GM21447 (cell line): ENCODE measurements at regions not wholly inside any gene's neighbourhood (a gene's known extent, or its start where the extent isn't known, plus 50 kb on each side); places are given as distances from the start of the nearest gene placed in this dataset.
"Not testable (repeated sequence)": the region's sequence is repeated elsewhere in the genome, so short reads cannot be mapped to it uniquely, and the experiment has no call there.

ENCODE experiments used
- ATAC-seq: cut with Tn5 transposase; IDR thresholded peaks from one replicate; pipeline ENCODE4 v1.9.1; 2021; ENCODE audit not compliant: unreplicated experiment

- ATAC-seq = no peak
Measured at GRCh38 chrX:148259990-148260389, 240.4 kb upstream of the AFF2 start.

DNA sequence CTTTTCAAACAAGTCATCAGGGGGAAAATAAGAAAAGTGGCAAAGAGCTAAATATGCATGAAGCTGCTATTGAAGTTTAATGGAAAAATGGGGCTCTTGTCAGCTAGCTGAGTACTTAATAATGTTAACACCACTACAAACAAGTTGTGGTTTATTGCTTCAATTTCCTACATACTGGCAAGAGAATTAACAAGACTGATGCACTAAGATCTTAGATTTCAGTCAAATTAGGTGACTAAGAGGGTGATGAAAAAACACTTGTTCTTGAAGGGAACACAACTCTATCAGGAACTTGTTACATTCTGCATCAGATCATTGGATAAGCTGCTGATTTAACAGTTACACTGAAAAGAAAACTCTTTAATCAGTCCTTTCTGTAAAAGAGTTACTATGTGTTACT, 234.6 kb upstream of the AFF2 start:
- ATAC-seq = no peak

- no peak for ATAC-seq
Measured at GRCh38 chrX:148268673-148269072, 231.7 kb upstream of the AFF2 start.

- ATAC-seq = no peak
Measured at GRCh38 chrX:148269513-148269912, 230.9 kb upstream of the AFF2 start.

GRCh38 chrX:148270499-148270898, 229.9 kb upstream of the AFF2 start:
- ATAC-seq = no peak

DNA sequence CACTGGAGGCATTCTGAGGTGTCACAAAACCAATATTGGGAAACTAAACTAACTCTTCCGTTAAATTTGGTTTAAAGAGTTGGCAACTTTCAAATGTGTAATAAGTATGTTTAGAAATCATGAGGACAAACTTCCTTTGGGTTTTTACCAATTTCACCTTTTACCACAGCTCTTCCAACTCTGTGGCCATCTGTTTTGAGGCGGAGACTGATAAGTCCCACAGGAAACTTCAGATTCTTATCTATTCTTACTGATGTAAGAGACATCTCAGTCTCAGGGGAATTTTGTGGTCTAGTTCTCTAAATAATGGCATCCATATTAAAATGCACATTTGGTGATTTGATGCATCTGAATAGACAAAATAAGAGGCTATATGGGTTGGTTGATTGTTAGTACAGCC, 229.2 kb upstream of the AFF2 start:
- no peak for ATAC-seq

- no peak for ATAC-seq
Measured at GRCh38 chrX:148281920-148282319, 218.5 kb upstream of the AFF2 start.

DNA sequence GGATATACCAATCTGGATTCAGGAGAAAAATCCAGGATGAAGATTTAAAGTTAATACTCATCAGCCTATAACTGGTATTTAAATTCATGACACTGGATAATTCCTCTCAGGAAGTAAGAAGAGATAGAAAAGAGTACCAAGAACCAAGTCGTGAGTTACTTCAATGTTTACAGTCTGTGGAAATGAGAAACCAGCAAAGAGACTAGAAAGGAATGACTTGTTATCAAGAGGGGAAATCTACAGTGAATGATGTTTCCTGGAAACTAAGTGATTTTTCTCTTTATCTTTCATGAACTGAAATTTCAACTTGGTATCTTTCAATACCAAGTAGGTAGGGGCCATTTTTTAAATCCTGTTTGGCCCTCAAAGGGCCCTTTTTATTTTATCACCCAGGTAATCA, 217.9 kb upstream of the AFF2 start:
- no peak for ATAC-seq

DNA sequence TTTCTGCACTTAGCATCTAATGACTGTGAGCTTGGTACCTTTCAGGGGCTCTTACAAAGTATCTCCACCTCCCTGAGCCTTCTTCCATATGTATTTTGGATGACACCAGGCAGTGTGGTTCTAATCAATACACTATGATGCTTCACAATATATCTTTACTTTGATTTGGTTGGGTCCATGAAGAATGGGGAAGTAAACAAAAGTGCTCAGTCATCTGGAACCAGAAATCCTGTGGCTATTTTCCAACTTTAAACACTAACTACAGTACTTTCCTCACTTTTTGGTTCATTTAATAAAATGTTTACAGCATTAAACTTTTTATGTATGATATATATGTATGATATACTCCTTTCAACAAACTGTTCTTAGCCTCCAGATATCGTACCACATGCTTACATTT, 216.4 kb upstream of the AFF2 start:
- ATAC-seq = no peak

DNA sequence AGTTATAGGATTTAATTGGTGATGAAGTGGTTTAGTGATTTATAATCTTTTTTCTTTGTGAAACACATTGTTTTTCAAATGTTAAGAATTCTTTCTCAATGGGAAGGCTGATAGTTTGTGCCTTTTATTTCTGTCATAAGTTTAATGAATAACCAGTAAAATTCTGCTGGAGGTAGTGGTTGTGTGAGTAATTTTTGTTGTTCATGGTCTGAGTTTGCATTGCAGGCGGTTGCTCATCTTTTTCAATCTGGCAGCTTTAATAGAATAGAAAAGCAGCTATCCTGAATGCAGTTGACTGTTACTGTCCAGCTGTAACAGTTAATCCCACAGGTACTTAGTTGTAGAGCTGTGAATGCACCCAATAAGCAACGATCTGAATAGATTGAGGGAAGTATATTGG, 215.6 kb upstream of the AFF2 start:
- ATAC-seq = no peak

DNA sequence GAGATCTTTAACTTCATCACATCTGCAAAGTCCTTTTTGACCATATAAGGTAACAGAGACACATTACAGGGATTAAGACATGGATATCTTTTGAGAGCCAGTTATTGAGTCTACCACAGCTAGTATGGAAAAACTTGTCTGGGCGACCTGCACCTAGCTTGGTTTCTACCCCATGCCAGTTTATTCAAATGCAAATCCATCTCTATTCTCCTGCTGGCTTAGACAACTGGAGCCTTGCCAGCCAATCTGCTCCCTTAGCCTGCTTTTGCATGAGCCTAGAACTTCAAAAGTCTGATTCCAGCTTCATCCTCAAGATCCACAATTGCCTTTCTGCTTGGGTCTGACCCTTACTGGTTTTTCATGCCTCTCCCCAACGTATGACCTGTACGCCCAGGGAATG, 212.0 kb upstream of the AFF2 start:
- ATAC-seq = no peak

- ATAC-seq = no peak
Measured at GRCh38 chrX:148290041-148290440, 210.4 kb upstream of the AFF2 start.

- no peak for ATAC-seq
Measured at GRCh38 chrX:148290931-148291330, 209.5 kb upstream of the AFF2 start.

DNA sequence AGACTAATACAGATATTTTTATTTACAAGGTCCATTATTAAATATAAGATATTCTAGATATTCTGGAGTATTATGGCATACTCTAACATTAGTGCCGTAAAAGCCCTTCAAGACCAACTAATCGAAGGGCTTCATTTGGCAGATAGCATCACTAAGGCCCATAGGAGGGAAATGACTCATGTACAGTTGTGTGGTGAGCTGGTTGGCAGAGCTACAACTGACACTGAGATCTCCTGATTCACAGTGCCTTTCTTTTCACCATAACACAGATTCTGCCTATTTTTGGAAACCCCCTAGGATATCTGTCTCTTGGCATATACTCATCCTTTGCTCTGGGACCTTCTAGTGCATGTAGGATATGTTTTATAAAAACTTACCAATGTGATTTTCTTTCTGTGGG, 201.7 kb upstream of the AFF2 start:
- no peak for ATAC-seq

DNA sequence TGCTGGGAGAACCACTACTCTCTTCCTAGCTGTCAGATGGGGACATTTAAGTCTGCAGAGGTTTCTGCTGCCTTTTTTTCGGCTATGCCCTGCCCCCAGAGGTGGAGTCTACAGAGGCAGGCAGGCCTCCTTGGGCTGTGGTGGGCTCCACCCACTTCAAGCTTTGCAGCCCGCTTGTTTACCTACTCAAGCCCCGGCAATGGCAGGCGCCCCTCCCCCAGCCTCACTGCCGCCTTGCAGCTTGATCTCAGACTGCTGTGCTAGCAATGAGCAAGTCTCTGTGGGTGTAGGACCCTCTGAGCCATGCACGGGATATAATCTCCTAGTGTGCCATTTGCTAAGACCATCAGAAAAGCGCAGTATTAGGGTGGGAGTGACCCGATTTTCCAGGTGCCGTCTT, 195.2 kb upstream of the AFF2 start:
- ATAC-seq = not testable (repeated sequence)

DNA sequence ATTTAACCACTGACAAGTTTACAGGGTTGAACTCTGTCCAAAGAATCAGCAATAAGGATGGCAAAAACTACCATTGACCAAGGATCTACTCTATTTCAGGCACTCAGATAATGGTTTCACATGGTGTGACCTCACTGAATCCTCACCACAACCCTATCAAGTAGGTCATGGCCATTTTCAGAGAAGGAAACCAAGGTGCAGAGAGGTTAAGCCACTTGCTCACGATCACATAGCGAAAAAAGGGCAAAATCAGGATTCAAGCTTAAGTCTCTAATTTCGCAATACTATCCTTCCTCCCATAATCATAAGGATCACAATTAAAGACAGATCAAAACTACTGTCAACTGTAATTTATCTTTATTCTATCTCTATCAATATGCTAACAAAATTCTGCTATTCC, 191.0 kb upstream of the AFF2 start:
- ATAC-seq = no peak

- peak; percentile 90 for ATAC-seq
Measured at GRCh38 chrX:148310426-148311165, 189.8 kb upstream of the AFF2 start.

DNA sequence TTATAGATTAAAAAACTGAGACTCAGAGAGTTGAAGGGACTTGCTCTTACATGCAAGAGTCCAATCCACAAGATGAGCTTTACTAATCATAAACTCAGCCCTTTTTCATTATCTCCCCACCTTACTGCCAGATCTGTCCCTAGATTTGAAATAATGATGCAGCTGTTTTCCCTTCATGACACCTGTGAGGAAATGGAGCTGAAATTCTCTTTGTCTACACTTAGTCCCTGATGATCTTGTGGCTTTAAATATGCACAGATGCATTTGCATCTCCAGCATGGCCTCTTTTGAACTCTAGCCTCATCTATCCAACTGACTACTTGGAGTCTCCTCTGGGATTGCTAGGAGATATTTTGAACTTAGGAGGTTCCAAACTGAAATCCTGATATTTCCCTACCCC, 188.9 kb upstream of the AFF2 start:
- ATAC-seq = no peak

DNA sequence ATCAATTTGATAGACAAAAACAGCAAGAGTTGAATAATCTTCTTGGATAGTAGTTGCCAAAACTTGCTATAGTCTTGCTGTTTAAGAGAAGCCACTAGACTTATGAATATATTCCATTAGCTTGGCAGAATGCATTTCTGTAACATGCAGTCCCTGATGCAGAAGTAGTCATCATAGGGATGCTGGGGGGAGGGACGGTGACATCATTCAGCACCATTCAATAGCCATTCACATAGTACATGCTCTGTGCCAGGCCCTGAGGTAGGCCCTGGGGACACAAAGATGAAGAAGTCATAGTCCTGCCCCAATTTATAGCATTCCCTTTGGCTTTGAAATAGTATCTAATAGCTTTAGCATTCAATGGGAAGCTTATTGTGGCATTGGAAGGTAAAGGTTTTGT, 185.5 kb upstream of the AFF2 start:
- no peak for ATAC-seq

GRCh38 chrX:148316446-148316845, 184.0 kb upstream of the AFF2 start:
- no peak for ATAC-seq

- ATAC-seq = no peak
Measured at GRCh38 chrX:148322906-148323305, 177.5 kb upstream of the AFF2 start.

- ATAC-seq = no peak
Measured at GRCh38 chrX:148333989-148334388, 166.4 kb upstream of the AFF2 start.

DNA sequence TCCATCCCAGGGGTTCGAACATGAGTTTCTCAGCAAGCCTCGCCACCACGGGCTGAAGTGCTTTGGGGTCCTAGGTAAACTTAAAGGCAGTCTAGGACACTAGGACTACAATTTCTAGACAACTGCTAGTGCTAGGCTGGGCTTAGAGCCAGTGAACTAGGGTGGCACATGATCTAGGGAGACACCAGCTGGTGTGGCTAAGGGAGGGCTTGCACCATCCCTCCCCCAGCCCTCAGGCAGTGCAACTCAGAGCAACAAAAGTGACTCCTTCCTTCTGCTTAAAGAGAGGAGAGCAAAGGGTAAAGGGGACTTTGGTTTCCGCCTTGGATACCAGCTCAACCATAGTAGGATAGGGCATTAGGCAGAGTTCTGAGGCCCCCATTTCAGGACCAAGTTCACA, 162.5 kb upstream of the AFF2 start:
- no peak for ATAC-seq
